NCI-H1930 (cell line): ENCODE measurements at regions not wholly inside any gene's neighbourhood (a gene's known extent, or its start where the extent isn't known, plus 50 kb on each side); places are given as distances from the start of the nearest gene placed in this dataset.

Experiments used
- DNase-seq, 2 experiments: peaks; one replicate each; lab custom pipeline; 2025; lab: John Stamatoyannopoulos, UW

GRCh38 chr13:74966275-74966674, 515.7 kb downstream of the TBC1D4 start:
- no peak for DNase-seq

- no peak for DNase-seq
These were observed 536.3 kb downstream of the TBC1D4 start for GRCh38 chr13:74945637-74946036.

GRCh38 chr13:74931698-74932433, 550.1 kb downstream of the TBC1D4 start:
- no peak for DNase-seq

GRCh38 chr13:74930402-74931165, 551.4 kb downstream of the TBC1D4 start:
- no peak for DNase-seq

GRCh38 chr13:74929436-74929835, 552.5 kb downstream of the TBC1D4 start:
- DNase-seq, result no peak

GRCh38 chr13:74927823-74928222, 554.1 kb downstream of the TBC1D4 start:
- no peak for DNase-seq

GRCh38 chr13:74922963-74923362, 559.0 kb downstream of the TBC1D4 start:
- DNase-seq, result no peak

- no peak for DNase-seq
These were observed 560.6 kb downstream of the TBC1D4 start for GRCh38 chr13:74921326-74921725.

- no peak for DNase-seq
These were observed 561.0 kb downstream of the TBC1D4 start for GRCh38 chr13:74920920-74921319.

GRCh38 chr13:74920361-74920760, 561.6 kb downstream of the TBC1D4 start:
- DNase-seq, result no peak

- DNase-seq, result no peak
These were observed 562.1 kb downstream of the TBC1D4 start for GRCh38 chr13:74919914-74920313.

- DNase-seq, result no peak
These were observed 569.1 kb downstream of the TBC1D4 start for GRCh38 chr13:74912898-74913297.

- DNase-seq, result no peak
These were observed 571.6 kb downstream of the TBC1D4 start for GRCh38 chr13:74910415-74910814.

- no peak for DNase-seq
These were observed 574.2 kb downstream of the TBC1D4 start for GRCh38 chr13:74907788-74908187.

- no peak for DNase-seq
These were observed 577.4 kb downstream of the TBC1D4 start for GRCh38 chr13:74904556-74904955.

GRCh38 chr13:74895042-74895796, 586.8 kb downstream of the TBC1D4 start:
- no peak for DNase-seq

- no peak for DNase-seq
These were observed 589.9 kb downstream of the TBC1D4 start for GRCh38 chr13:74892096-74892495.

- DNase-seq, result no peak
These were observed 590.4 kb downstream of the TBC1D4 start for GRCh38 chr13:74891610-74892009.

- no peak for DNase-seq
These were observed 592.6 kb downstream of the TBC1D4 start for GRCh38 chr13:74889321-74889720.

- no peak for DNase-seq
These were observed 595.5 kb downstream of the TBC1D4 start for GRCh38 chr13:74886502-74886901.

- no peak for DNase-seq
These were observed 598.1 kb downstream of the TBC1D4 start for GRCh38 chr13:74883834-74884233.

GRCh38 chr13:74871369-74872070, 610.4 kb downstream of the TBC1D4 start:
- DNase-seq, result no peak
